RWPE1 (cell line): ENCODE measurements at regions not wholly inside any gene's neighbourhood (a gene's known extent, or its start where the extent isn't known, plus 50 kb on each side); places are given as distances from the start of the nearest gene placed in this dataset.
"Not testable (repeated sequence)": the region's sequence is repeated elsewhere in the genome, so short reads cannot be mapped to it uniquely, and the experiment has no call there.

ENCODE experiments used
- CTCF ChIA-PET: fragments of 350-600 bp; sonication (Branson Sonifier 250); formaldehyde crosslinking; extraction: SDS; loops from one replicate; lab custom pipeline; 2021; lab: Yijun Ruan, JAX
- POLR2A ChIA-PET: fragments of 400-600 bp; formaldehyde crosslinking; extraction: SDS; loops from one replicate; lab custom pipeline; 2020; ENCODE audit warnings: antibody characterized with exemption; ENCODE audit not compliant: low non-redundant PET; lab: Yijun Ruan, JAX
- DNase-seq: peaks from one replicate; pipeline ENCODE4 v3.0.0; 2012; ENCODE audit warnings: low spot score
- H3K27ac ChIP-seq: fragments of 450-650 bp; 2 replicates; pipeline ENCODE4 v1.5.1; 2017
- CTCF ChIP-seq: fragments of 450-650 bp; conservative IDR thresholded peaks from 2 replicates; pipeline ENCODE4 v1.5.1; 2017; ENCODE audit warnings: low read depth, mild to moderate bottlenecking

GRCh38 chr11:42779555-42779954 lies 532.2 kb upstream of the API5 start:
- DNase-seq = no peak
- ChIA-PET CTCF (no interaction called here), POLR2A (no interaction called here)
- H3K27ac ChIP-seq = no peak overlapping the region
- no peak for TF ChIP-seq CTCF

GRCh38 chr11:42786981-42787380 lies 524.8 kb upstream of the API5 start:
- TF ChIP-seq CTCF = no peak
- POLR2A ChIA-PET = no interaction called here
- no peak for DNase-seq
- CTCF ChIA-PET = no interaction called here
- H3K27ac ChIP-seq = no peak overlapping the region

- H3K27ac ChIP-seq, DNase-seq, CTCF ChIA-PET, POLR2A ChIA-PET: not testable (repeated sequence)
Observed at GRCh38 chr11:42795483-42795882, 516.3 kb upstream of the API5 start.

- no peak for TF ChIP-seq CTCF
- ChIA-PET POLR2A (no interaction called here), CTCF (no interaction called here)
- no peak for DNase-seq
- H3K27ac ChIP-seq = no peak overlapping the region
Observed at GRCh38 chr11:42800041-42800440, 511.8 kb upstream of the API5 start.

GRCh38 chr11:42802201-42802899 lies 509.4 kb upstream of the API5 start:
- no peak for DNase-seq
- H3K27ac ChIP-seq = no peak overlapping the region
- TF ChIP-seq CTCF = no peak
- ChIA-PET POLR2A (no interaction called here), CTCF (interaction anchor here (0.6 kb wide), 1 partner anchor 1057 kb away, joined by 3 read pairs; no protein-coding TSS in a partner anchor)

GRCh38 chr11:42806191-42806590 lies 505.6 kb upstream of the API5 start:
- POLR2A ChIA-PET = no interaction called here
- CTCF ChIA-PET = no interaction called here
- no peak for TF ChIP-seq CTCF
- no peak overlapping the region for H3K27ac ChIP-seq
- no peak for DNase-seq

- DNase-seq = no peak
- no peak overlapping the region for H3K27ac ChIP-seq
- ChIA-PET POLR2A (no interaction called here), CTCF (no interaction called here)
- no peak for TF ChIP-seq CTCF
Observed at GRCh38 chr11:42812361-42812760, 499.4 kb upstream of the API5 start.
